H9 (cell line): ENCODE measurements at regions not wholly inside any gene's neighbourhood (a gene's known extent, or its start where the extent isn't known, plus 50 kb on each side); places are given as distances from the start of the nearest gene placed in this dataset.

Source experiments
- DNase-seq: peaks from one replicate; pipeline ENCODE4 v3.0.0-alpha.2; 2017
- H2AFZ ChIP-seq: one replicate; pipeline ENCODE4 v1.6.1; 2013; ENCODE audit warnings: mild to moderate bottlenecking, low read length, control low read depth, moderate library complexity
- H2AK5ac ChIP-seq: 2 replicates; pipeline ENCODE4 v1.6.1; 2013; ENCODE audit warnings: low read length, control low read depth, mixed read lengths; ENCODE audit not compliant: insufficient read length
- H2BK120ac ChIP-seq: one replicate; pipeline ENCODE4 v1.6.1; 2013; ENCODE audit warnings: low read depth, mild to moderate bottlenecking, low read length, control low read depth, inconsistent platforms; ENCODE audit not compliant: poor library complexity, severe bottlenecking
- H2BK12ac ChIP-seq: 2 replicates; pipeline ENCODE4 v1.6.1; 2013; ENCODE audit warnings: low read length, control low read depth, mixed read lengths, low read depth; ENCODE audit not compliant: insufficient read length
- H2BK15ac ChIP-seq: 2 replicates; pipeline ENCODE4 v1.6.1; 2013; ENCODE audit warnings: low read depth, low read length, control low read depth
- H2BK20ac ChIP-seq: one replicate; pipeline ENCODE4 v1.6.1; 2013; ENCODE audit warnings: low read depth, mild to moderate bottlenecking, low read length, control low read depth, inconsistent platforms; ENCODE audit not compliant: poor library complexity, severe bottlenecking
- H2BK5ac ChIP-seq: 2 replicates; pipeline ENCODE4 v1.6.1; 2013; ENCODE audit warnings: low read length, control low read depth, mixed read lengths; ENCODE audit not compliant: insufficient read length
- H3K14ac ChIP-seq: 2 replicates; pipeline ENCODE4 v1.6.1; 2013; ENCODE audit warnings: low read length, control low read depth; ENCODE audit not compliant: insufficient read depth
- H3K18ac ChIP-seq: 2 replicates; pipeline ENCODE4 v1.6.1; 2013; ENCODE audit warnings: low read depth, mild to moderate bottlenecking, mixed read lengths, low read length, control low read depth; ENCODE audit not compliant: insufficient read length
- H3K23ac ChIP-seq: 2 replicates; pipeline ENCODE4 v1.6.1; 2013; ENCODE audit warnings: low read length, control low read depth, mixed read lengths, low read depth; ENCODE audit not compliant: insufficient read length
- H3K23me2 ChIP-seq: 2 replicates; pipeline ENCODE4 v1.6.1; 2013; ENCODE audit warnings: low read depth, mild to moderate bottlenecking, mixed read lengths, low read length, control low read depth; ENCODE audit not compliant: insufficient read length, poor library complexity, severe bottlenecking
- H3K27ac ChIP-seq: 2 replicates; pipeline ENCODE4 v1.5.1; 2013; ENCODE audit warnings: low read length, control low read depth, mixed read lengths, low read depth; ENCODE audit not compliant: insufficient read length
- H3K27me3 ChIP-seq: 2 replicates; pipeline ENCODE4 v1.6.1; 2013; ENCODE audit warnings: low read length, control low read depth, inconsistent platforms; ENCODE audit not compliant: insufficient read depth
- H3K4ac ChIP-seq: 2 replicates; pipeline ENCODE4 v1.6.1; 2013; ENCODE audit warnings: low read depth, mild to moderate bottlenecking, control low read depth, inconsistent platforms, low read length, moderate library complexity
- H3K4me1 ChIP-seq: 2 replicates; pipeline ENCODE4 v1.6.1; 2013; ENCODE audit warnings: low read length, control low read depth, inconsistent platforms; ENCODE audit not compliant: insufficient read depth
- H3K4me2 ChIP-seq: 2 replicates; pipeline ENCODE4 v1.6.1; 2013; ENCODE audit warnings: low read length, control low read depth, mixed read lengths; ENCODE audit not compliant: insufficient read length, insufficient read depth
- H3K56ac ChIP-seq: 2 replicates; pipeline ENCODE4 v1.6.1; 2013; ENCODE audit warnings: low read depth, mild to moderate bottlenecking, mixed read lengths, low read length, control low read depth; ENCODE audit not compliant: insufficient read length
- H3K79me1 ChIP-seq: 2 replicates; pipeline ENCODE4 v1.6.1; 2013; ENCODE audit warnings: low read depth, mild to moderate bottlenecking, moderate library complexity, low read length, control low read depth, inconsistent platforms; ENCODE audit not compliant: insufficient read depth, poor library complexity, severe bottlenecking
- H3K79me2 ChIP-seq: 2 replicates; pipeline ENCODE4 v1.6.1; 2013; ENCODE audit warnings: low read length, control low read depth, inconsistent platforms; ENCODE audit not compliant: insufficient read depth
- H3K9ac ChIP-seq: 2 replicates; pipeline ENCODE4 v1.6.1; 2013; ENCODE audit warnings: low read length, control low read depth, mixed read lengths; ENCODE audit not compliant: insufficient read length; ENCODE audit errors: extremely low read depth
- H3K9me3 ChIP-seq: one replicate; pipeline ENCODE4 v1.6.1; 2013; ENCODE audit warnings: low read depth, low read length, inconsistent platforms; ENCODE audit not compliant: control insufficient read depth
- H3T11ph ChIP-seq: one replicate; pipeline ENCODE4 v1.6.1; 2013; ENCODE audit warnings: mild to moderate bottlenecking, low read length, control low read depth, inconsistent platforms
- H4K20me1 ChIP-seq: one replicate; pipeline ENCODE4 v1.6.1; 2013; ENCODE audit not compliant: control insufficient read depth, insufficient read length, insufficient read depth
- H4K5ac ChIP-seq: 2 replicates; pipeline ENCODE4 v1.6.1; 2013; ENCODE audit warnings: low read depth, mild to moderate bottlenecking, mixed read lengths, low read length, control low read depth; ENCODE audit not compliant: insufficient read length
- H4K8ac ChIP-seq: replicated peaks from 2 replicates; pipeline ENCODE4 v1.6.1; 2013; ENCODE audit warnings: low read length, control low read depth, mixed read lengths, low read depth; ENCODE audit not compliant: insufficient read length
- H4K91ac ChIP-seq: 2 replicates; pipeline ENCODE4 v1.6.1; 2013; ENCODE audit warnings: low read depth, mild to moderate bottlenecking, moderate library complexity, mixed read lengths, low read length, control low read depth; ENCODE audit not compliant: insufficient read length
- H3K27ac Mint-ChIP-seq, 3 experiments: 2 replicates in 2 of 3; 3 replicates in 1 of 3; pipeline ENCODE4 v1.8.0; 2020 to 2021; ENCODE audit warnings: mixed read lengths in 3 of 3, mild to moderate bottlenecking in 1 of 3, moderate library complexity in 1 of 3
- H3K27me3 Mint-ChIP-seq: 2 replicates; pipeline ENCODE4 v1.8.0; 2021; ENCODE audit warnings: low read depth, mild to moderate bottlenecking, moderate library complexity, mixed read lengths
- H3K36me3 Mint-ChIP-seq, 3 experiments: 2 replicates in 2 of 3; 3 replicates in 1 of 3; pipeline ENCODE4 v1.8.0; 2020 to 2021; ENCODE audit warnings: low read depth in 3 of 3, mixed read lengths in 3 of 3; ENCODE audit not compliant: insufficient read depth in 1 of 3
- H3K4me1 Mint-ChIP-seq, 2 experiments: 2 replicates each; pipeline ENCODE4 v1.8.0; 2020; ENCODE audit warnings: mixed read lengths in 2 of 2
- H3K4me3 Mint-ChIP-seq, 2 experiments: 2 replicates in 1 of 2; 3 replicates in 1 of 2; pipeline ENCODE4 v1.8.0; 2020 to 2021; ENCODE audit warnings: mild to moderate bottlenecking in 2 of 2, mixed read lengths in 2 of 2, moderate library complexity in 1 of 2
- H3K9me3 Mint-ChIP-seq, 2 experiments: 2 replicates in 1 of 2; 3 replicates in 1 of 2; pipeline ENCODE4 v1.8.0; 2020; ENCODE audit warnings: mild to moderate bottlenecking in 2 of 2, mixed read lengths in 2 of 2, moderate library complexity in 1 of 2
- CTCF ChIP-seq: fragments of 200-600 bp; sonication (generic); conservative IDR thresholded peaks from 3 replicates; pipeline ENCODE4 v1.8.0; 2021; ENCODE audit warnings: antibody characterized with exemption, mild to moderate bottlenecking
- WGBS: extraction: QIAGEN DNeasy Blood & Tissue Kit; methylation state at CpG from one replicate; pipeline ENCODE4 v1.1.7; 2013; ENCODE audit warnings: missing lambda C conversion rate, low lambda C conversion rate, mixed read lengths; ENCODE audit not compliant: insufficient read length; ENCODE audit errors: extremely low coverage; 5-methylcytosine and 5-hydroxymethylcytosine counted together

- H3K4me1 Mint-ChIP-seq, result no peaks in the 10 kb centered on the region
- WGBS, result no CpG with 5 or more reads among the region's 3 CpGs
Measured at GRCh38 chr6:40247516-40248115, 313.4 kb upstream of the MOCS1 start.

More at GRCh38 chr6:40247516-40248115, 313.4 kb upstream of the MOCS1 start:
- Histone ChIP-seq H3K9me3 (no peaks in the 10 kb centered on the region), H4K20me1 (no peaks in the 10 kb centered on the region), H2BK12ac (no peak overlapping the region), H2BK15ac (no peak overlapping the region), H3K18ac (no peak overlapping the region), H3T11ph (no peak overlapping the region), H2BK20ac (no peak overlapping the region), H3K4me2 (no peak overlapping the region), H2AK5ac (no peak overlapping the region), H3K14ac (no peak overlapping the region; the same call in 1 of the 2 replicates), H4K5ac (no peak overlapping the region), H2BK120ac (no peak overlapping the region), H3K79me1 (no peaks in the 10 kb centered on the region), H3K23ac (no peak overlapping the region), H2BK5ac (no peak overlapping the region), H4K91ac (no peak overlapping the region), H3K9ac (no peak overlapping the region), H3K56ac (no peak overlapping the region), H2AFZ (no peak overlapping the region), H3K27ac (no peak overlapping the region), H3K4ac (no peak overlapping the region), H3K4me1 (no peaks in the 10 kb centered on the region), H4K8ac (no peak overlapping the region), H3K27me3 (no peaks in the 10 kb centered on the region), H3K23me2 (no peaks in the 10 kb centered on the region), H3K79me2 (no peaks in the 10 kb centered on the region)
- Mint-ChIP-seq H3K4me3 (no peak overlapping the region), H3K27ac (no peak overlapping the region), H3K27me3 (peaks cover 7% of the 10 kb centered on the region; the same call in 1 of the 2 replicates), H3K9me3 (peaks cover 6 to 12% of the 10 kb centered on the region in 2 experiments), H3K36me3 (no peaks in the 10 kb centered on the region)
- TF ChIP-seq CTCF, result no peak
- DNase-seq, result no peak
